HTR-8/SVneo (cell line): ENCODE measurements at regions not wholly inside any gene's neighbourhood (a gene's known extent, or its start where the extent isn't known, plus 50 kb on each side); places are given as distances from the start of the nearest gene placed in this dataset.
"Not testable (repeated sequence)": the region's sequence is repeated elsewhere in the genome, so short reads cannot be mapped to it uniquely, and the experiment has no call there.

Experiments used
- DNase-seq: peaks from one replicate; pipeline ENCODE4 v3.0.0; 2011; ENCODE audit warnings: low spot score, mixed read lengths; ENCODE audit not compliant: insufficient read length
- FAIRE-seq: peaks from 2 replicates; lab custom pipeline; 2011; peaks lifted over from hg19 to GRCh38; lab: Jason Lieb, UNC

- DNase-seq (no peak), FAIRE-seq (no peak)
Observed at GRCh38 chr3:20760981-20761380, 575.0 kb upstream of the SGO1 start.

- no peak for DNase-seq
- FAIRE-seq = no peak
Observed at GRCh38 chr3:20752416-20752815, 566.4 kb upstream of the SGO1 start.

GRCh38 chr3:20751296-20751695 lies 565.3 kb upstream of the SGO1 start:
- DNase-seq (no peak), FAIRE-seq (no peak)

- DNase-seq = no peak
- no peak for FAIRE-seq
Observed at GRCh38 chr3:20747741-20748140, 561.7 kb upstream of the SGO1 start.

GRCh38 chr3:20743553-20744321 lies 557.7 kb upstream of the SGO1 start:
- FAIRE-seq (no peak), DNase-seq (no peak)

GRCh38 chr3:20742903-20743552 lies 557.0 kb upstream of the SGO1 start:
- no peak for FAIRE-seq

GRCh38 chr3:20741381-20741780 lies 555.4 kb upstream of the SGO1 start:
- DNase-seq (no peak), FAIRE-seq (no peak)

More at GRCh38 chr3:20742903-20743552, 557.0 kb upstream of the SGO1 start:
- no peak for DNase-seq

GRCh38 chr3:20739814-20740213 lies 553.8 kb upstream of the SGO1 start:
- DNase-seq = no peak
- FAIRE-seq = no peak

GRCh38 chr3:20736287-20736852 lies 550.4 kb upstream of the SGO1 start:
- no peak for DNase-seq
- FAIRE-seq = no peak

- no peak for DNase-seq
- FAIRE-seq = no peak
Observed at GRCh38 chr3:20729185-20729584, 543.2 kb upstream of the SGO1 start.

GRCh38 chr3:20726786-20727185 lies 540.8 kb upstream of the SGO1 start:
- DNase-seq (no peak), FAIRE-seq (no peak)

GRCh38 chr3:20724241-20724640 lies 538.2 kb upstream of the SGO1 start:
- no peak for FAIRE-seq
- no peak for DNase-seq

GRCh38 chr3:20716425-20716824 lies 530.4 kb upstream of the SGO1 start:
- not testable (repeated sequence) for DNase-seq, FAIRE-seq

GRCh38 chr3:20701641-20702040 lies 515.6 kb upstream of the SGO1 start:
- FAIRE-seq = no peak

GRCh38 chr3:20700714-20701113 lies 514.7 kb upstream of the SGO1 start:
- FAIRE-seq (no peak), DNase-seq (no peak)

More at GRCh38 chr3:20701641-20702040, 515.6 kb upstream of the SGO1 start:
- no peak for DNase-seq

GRCh38 chr3:20698896-20699295 lies 512.9 kb upstream of the SGO1 start:
- FAIRE-seq (no peak), DNase-seq (no peak)

GRCh38 chr3:20696388-20697150 lies 510.6 kb upstream of the SGO1 start:
- no peak for DNase-seq
- FAIRE-seq = no peak

GRCh38 chr3:20692675-20693074 lies 506.7 kb upstream of the SGO1 start:
- DNase-seq (no peak), FAIRE-seq (no peak)

- FAIRE-seq (no peak), DNase-seq (no peak)
Observed at GRCh38 chr3:20683910-20684309, 497.9 kb upstream of the SGO1 start.

- DNase-seq = no peak
- FAIRE-seq = no peak
Observed at GRCh38 chr3:20682573-20682972, 496.6 kb upstream of the SGO1 start.
